MM.1S (cell line): ENCODE measurements at regions not wholly inside any gene's neighbourhood (a gene's known extent, or its start where the extent isn't known, plus 50 kb on each side); places are given as distances from the start of the nearest gene placed in this dataset.

Experiments used
- DNase-seq: peaks from one replicate; pipeline ENCODE4 v3.0.0-alpha.2; 2015
- H2AFZ ChIP-seq: fragments of 300-600 bp; sonication (generic); 2 replicates; pipeline ENCODE4 v1.6.0; 2016; ENCODE audit warnings: antibody characterized with exemption, low read length
- H3F3A ChIP-seq: fragments of 300-600 bp; sonication (generic); 2 replicates; pipeline ENCODE4 v1.6.1; 2016; ENCODE audit warnings: mild to moderate bottlenecking, antibody characterized with exemption, low read length, moderate library complexity, mixed read lengths; ENCODE audit not compliant: insufficient read depth
- H3K27ac ChIP-seq: fragments of 300-600 bp; sonication (generic); 2 replicates; pipeline ENCODE4 v1.5.1; 2016; ENCODE audit warnings: mild to moderate bottlenecking, low read length
- H3K27me3 ChIP-seq: fragments of 300-600 bp; sonication (generic); replicated peaks from 2 replicates; pipeline ENCODE4 v1.6.0; 2016; ENCODE audit warnings: low read length; ENCODE audit not compliant: insufficient read depth
- H3K36me3 ChIP-seq: fragments of 300-600 bp; sonication (generic); replicated peaks from 2 replicates; pipeline ENCODE4 v1.6.1; 2016; ENCODE audit warnings: mild to moderate bottlenecking, low read length, mixed read lengths; ENCODE audit not compliant: insufficient read depth
- H3K4me1 ChIP-seq: fragments of 300-600 bp; sonication (generic); 2 replicates; pipeline ENCODE4 v1.6.1; 2016; ENCODE audit warnings: low read length, mixed read lengths
- H3K4me2 ChIP-seq: fragments of 300-600 bp; sonication (generic); 2 replicates; pipeline ENCODE4 v1.6.0; 2016; ENCODE audit warnings: low read depth, low read length
- H3K4me3 ChIP-seq: fragments of 300-600 bp; sonication (generic); 2 replicates; pipeline ENCODE4 v1.5.1; 2016; ENCODE audit warnings: low read length, mixed read lengths
- H3K79me2 ChIP-seq: fragments of 300-600 bp; sonication (generic); 2 replicates; pipeline ENCODE4 v1.6.1; 2016; ENCODE audit warnings: mixed run types, low read length, mixed read lengths
- H3K9ac ChIP-seq: fragments of 300-600 bp; sonication (generic); 2 replicates; pipeline ENCODE4 v1.6.1; 2016; ENCODE audit warnings: low read length, mixed read lengths
- H3K9me2 ChIP-seq: fragments of 300-600 bp; sonication (generic); replicated peaks from 2 replicates; pipeline ENCODE4 v1.6.1; 2016; ENCODE audit warnings: mild to moderate bottlenecking, low read length, mixed read lengths; ENCODE audit not compliant: insufficient read depth
- H3K9me3 ChIP-seq: fragments of 300-600 bp; sonication (generic); replicated peaks from 2 replicates; pipeline ENCODE4 v1.6.1; 2016; ENCODE audit warnings: mild to moderate bottlenecking, low read length, mixed read lengths; ENCODE audit not compliant: insufficient read depth
- H4K20me1 ChIP-seq: fragments of 300-600 bp; sonication (generic); 2 replicates; pipeline ENCODE4 v1.6.1; 2016; ENCODE audit warnings: mild to moderate bottlenecking, low read length, moderate library complexity, mixed read lengths; ENCODE audit not compliant: insufficient read depth
- EZH2 ChIP-seq: fragments of 300-600 bp; sonication (generic); optimal IDR thresholded peaks from 2 replicates; pipeline ENCODE3; 2017; ENCODE audit warnings: low read depth, mild to moderate bottlenecking, antibody characterized with exemption, low read length, mixed read lengths
- EZH2phosphoT487 ChIP-seq: fragments of 300-600 bp; sonication (generic); IDR thresholded peaks from 2 replicates; pipeline ENCODE4 v1.6.1; 2018; ENCODE audit warnings: antibody characterized with exemption, low read length
- TF ChIP-seq, protein P1 (sequence below): fragments of 300-600 bp; sonication (generic); IDR thresholded peaks from 2 replicates; pipeline ENCODE4 v1.5.1; 2016; ENCODE audit warnings: antibody characterized with exemption, low read length, mixed read lengths

DNA sequence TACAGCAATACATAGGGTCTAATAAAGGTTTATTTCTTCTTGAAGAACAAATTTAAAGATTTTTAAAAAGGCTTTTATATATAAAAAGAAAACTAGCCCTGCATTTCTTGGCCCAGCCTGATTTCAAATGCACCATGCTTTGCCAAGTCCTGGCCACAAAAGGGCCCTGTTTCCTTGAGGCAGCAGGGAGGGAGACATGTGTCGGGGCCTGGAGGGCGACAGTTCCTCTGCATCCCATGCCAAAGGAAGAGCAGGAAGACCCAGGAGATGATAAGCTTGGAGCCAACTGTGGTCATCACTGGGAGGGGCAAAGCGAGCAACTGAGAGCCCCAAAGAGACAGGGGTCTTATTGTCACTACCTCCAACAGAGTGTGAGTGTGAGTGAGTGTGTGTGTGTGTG, 571.5 kb upstream of the PSMD7 start:
- Histone ChIP-seq H3K79me2 (no peaks in the 10 kb centered on the region), H3K9me2 (no peaks in the 10 kb centered on the region), H3K4me3 (no peak overlapping the region), H4K20me1 (no peaks in the 10 kb centered on the region), H2AFZ (no peak overlapping the region), H3K4me2 (no peak overlapping the region), H3K4me1 (no peaks in the 10 kb centered on the region), H3K9me3 (no peaks in the 10 kb centered on the region), H3K36me3 (no peaks in the 10 kb centered on the region), H3K27ac (no peak overlapping the region), H3K9ac (no peak overlapping the region), H3K27me3 (no peaks in the 10 kb centered on the region), H3F3A (no peaks in the 10 kb centered on the region)
- no peak for TF ChIP-seq EZH2phosphoT487
- TF ChIP-seq, protein P1, sequence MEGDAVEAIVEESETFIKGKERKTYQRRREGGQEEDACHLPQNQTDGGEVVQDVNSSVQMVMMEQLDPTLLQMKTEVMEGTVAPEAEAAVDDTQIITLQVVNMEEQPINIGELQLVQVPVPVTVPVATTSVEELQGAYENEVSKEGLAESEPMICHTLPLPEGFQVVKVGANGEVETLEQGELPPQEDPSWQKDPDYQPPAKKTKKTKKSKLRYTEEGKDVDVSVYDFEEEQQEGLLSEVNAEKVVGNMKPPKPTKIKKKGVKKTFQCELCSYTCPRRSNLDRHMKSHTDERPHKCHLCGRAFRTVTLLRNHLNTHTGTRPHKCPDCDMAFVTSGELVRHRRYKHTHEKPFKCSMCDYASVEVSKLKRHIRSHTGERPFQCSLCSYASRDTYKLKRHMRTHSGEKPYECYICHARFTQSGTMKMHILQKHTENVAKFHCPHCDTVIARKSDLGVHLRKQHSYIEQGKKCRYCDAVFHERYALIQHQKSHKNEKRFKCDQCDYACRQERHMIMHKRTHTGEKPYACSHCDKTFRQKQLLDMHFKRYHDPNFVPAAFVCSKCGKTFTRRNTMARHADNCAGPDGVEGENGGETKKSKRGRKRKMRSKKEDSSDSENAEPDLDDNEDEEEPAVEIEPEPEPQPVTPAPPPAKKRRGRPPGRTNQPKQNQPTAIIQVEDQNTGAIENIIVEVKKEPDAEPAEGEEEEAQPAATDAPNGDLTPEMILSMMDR: no peak
- no peak for TF ChIP-seq EZH2
- DNase-seq: no peak

DNA sequence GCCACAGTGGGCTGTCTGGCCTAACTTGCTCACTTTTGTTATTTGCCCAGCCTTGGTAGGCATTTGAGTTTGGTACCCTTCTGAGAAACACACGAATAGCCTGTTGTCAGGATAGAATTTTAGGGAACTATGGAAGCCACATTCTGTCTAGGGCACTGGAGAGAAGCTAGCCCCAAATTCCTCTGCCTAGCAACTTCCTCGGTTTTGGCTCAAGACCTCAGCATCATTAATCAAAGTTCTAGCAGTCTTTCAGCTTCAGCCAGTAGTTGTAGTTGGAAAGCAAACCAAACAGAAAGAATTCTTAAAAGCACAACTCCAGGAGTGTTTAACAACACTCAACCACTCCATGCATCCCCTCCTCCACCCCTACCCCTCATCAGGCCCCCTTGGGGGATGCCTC, 572.1 kb upstream of the PSMD7 start:
- H3K9ac ChIP-seq: no peak overlapping the region
- no peaks in the 10 kb centered on the region for H3K79me2 ChIP-seq
- H3K4me2 ChIP-seq: no peak overlapping the region
- H2AFZ ChIP-seq: no peak overlapping the region
- no peaks in the 10 kb centered on the region for H3K36me3 ChIP-seq
- no peaks in the 10 kb centered on the region for H3K9me2 ChIP-seq
- no peak overlapping the region for H3K4me3 ChIP-seq
- H3K27ac ChIP-seq: no peak overlapping the region
- no peaks in the 10 kb centered on the region for H3K4me1 ChIP-seq
- TF ChIP-seq, protein P1: no peak
- TF ChIP-seq EZH2: no peak
- TF ChIP-seq EZH2phosphoT487: no peak
- DNase-seq: no peak
- H4K20me1 ChIP-seq: no peaks in the 10 kb centered on the region
- no peaks in the 10 kb centered on the region for H3F3A ChIP-seq
- no peaks in the 10 kb centered on the region for H3K9me3 ChIP-seq
- no peaks in the 10 kb centered on the region for H3K27me3 ChIP-seq

- Histone ChIP-seq H3K9ac (no peak overlapping the region), H3K9me3 (no peaks in the 10 kb centered on the region), H3K27me3 (no peaks in the 10 kb centered on the region), H3K9me2 (no peaks in the 10 kb centered on the region), H2AFZ (no peak overlapping the region), H3K4me3 (no peak overlapping the region), H3K79me2 (no peaks in the 10 kb centered on the region), H3K36me3 (no peaks in the 10 kb centered on the region), H4K20me1 (no peaks in the 10 kb centered on the region), H3K4me1 (no peaks in the 10 kb centered on the region), H3K4me2 (no peak overlapping the region), H3K27ac (no peak overlapping the region), H3F3A (no peaks in the 10 kb centered on the region)
- DNase-seq: no peak
- TF ChIP-seq, protein P1: no peak
- TF ChIP-seq EZH2: no peak
- no peak for TF ChIP-seq EZH2phosphoT487
Measured at GRCh38 chr16:73717266-73717974, 579.2 kb upstream of the PSMD7 start.
